ENCODE measurements at regions not wholly inside any gene's neighbourhood (a gene's known extent, or its start where the extent isn't known, plus 50 kb on each side); places are given as distances from the start of the nearest gene placed in this dataset.

- H3K36me3 ChIP-seq (ENCODE audit: insufficient read depth) = no peaks in the 10 kb centered on the region
- no peaks in the 10 kb centered on the region for H3K4me1 ChIP-seq (ENCODE audit: low read depth, poor library complexity, severe bottlenecking)
- H3K79me2 ChIP-seq (ENCODE audit: insufficient read depth, low read depth) = no peaks in the 10 kb centered on the region
- no peaks in the 10 kb centered on the region for H4K20me1 ChIP-seq (ENCODE audit: insufficient read depth)
- no peaks in the 10 kb centered on the region for H3K27me3 ChIP-seq (ENCODE audit: insufficient read depth, low read depth)
- H3K27ac ChIP-seq = no peak overlapping the region
- H2AFZ ChIP-seq (ENCODE audit: low read depth) = no peak overlapping the region
- no peak overlapping the region for H3K4me2 ChIP-seq
- H3K9ac ChIP-seq = no peak overlapping the region
- no peak overlapping the region for H3K4me3 ChIP-seq (IDR thresholded peaks at IDR 0.05; ENCODE audit: insufficient read depth, low read depth, low read length)
- TF ChIP-seq CTCF (conservative IDR thresholded peaks at IDR 0.05; ENCODE audit: low read depth, low read length) = no peak
These were observed 100.2 kb upstream of the ID2 start for GRCh38 chr2:8581601-8582041.

GRCh38 chr2:8582191-8582590 lies 99.7 kb upstream of the ID2 start:
- no peaks in the 10 kb centered on the region for H3K4me1 ChIP-seq (ENCODE audit: low read depth, poor library complexity, severe bottlenecking)
- H3K79me2 ChIP-seq (ENCODE audit: insufficient read depth, low read depth) = no peaks in the 10 kb centered on the region
- no peak for TF ChIP-seq CTCF (conservative IDR thresholded peaks at IDR 0.05; ENCODE audit: low read depth, low read length)
- H3K36me3 ChIP-seq (ENCODE audit: insufficient read depth) = no peaks in the 10 kb centered on the region
- H3K27me3 ChIP-seq (ENCODE audit: insufficient read depth, low read depth) = no peaks in the 10 kb centered on the region
- H2AFZ ChIP-seq (ENCODE audit: low read depth) = no peak overlapping the region
- H3K27ac ChIP-seq = no peak overlapping the region
- H3K4me2 ChIP-seq = no peak overlapping the region
- no peak overlapping the region for H3K4me3 ChIP-seq (IDR thresholded peaks at IDR 0.05; ENCODE audit: insufficient read depth, low read depth, low read length)
- H4K20me1 ChIP-seq (ENCODE audit: insufficient read depth) = no peaks in the 10 kb centered on the region
- H3K9ac ChIP-seq = no peak overlapping the region

GRCh38 chr2:8582651-8583399 lies 99.0 kb upstream of the ID2 start:
- H3K4me1 ChIP-seq (ENCODE audit: low read depth, poor library complexity, severe bottlenecking) = no peaks in the 10 kb centered on the region
- no peak overlapping the region for H3K9ac ChIP-seq
- no peaks in the 10 kb centered on the region for H4K20me1 ChIP-seq (ENCODE audit: insufficient read depth)
- no peak overlapping the region for H3K4me3 ChIP-seq (IDR thresholded peaks at IDR 0.05; ENCODE audit: insufficient read depth, low read depth, low read length)
- H3K79me2 ChIP-seq (ENCODE audit: insufficient read depth, low read depth) = no peaks in the 10 kb centered on the region
- no peaks in the 10 kb centered on the region for H3K36me3 ChIP-seq (ENCODE audit: insufficient read depth)
- no peak overlapping the region for H3K27ac ChIP-seq
- TF ChIP-seq CTCF (conservative IDR thresholded peaks at IDR 0.05; ENCODE audit: low read depth, low read length) = no peak
- no peaks in the 10 kb centered on the region for H3K27me3 ChIP-seq (ENCODE audit: insufficient read depth, low read depth)
- no peak overlapping the region for H2AFZ ChIP-seq (ENCODE audit: low read depth)
- H3K4me2 ChIP-seq = no peak overlapping the region

- Histone ChIP-seq H3K27me3 (ENCODE audit: insufficient read depth, low read depth) (no peaks in the 10 kb centered on the region), H2AFZ (ENCODE audit: low read depth) (no peak overlapping the region), H3K79me2 (ENCODE audit: insufficient read depth, low read depth) (no peaks in the 10 kb centered on the region), H3K4me1 (ENCODE audit: low read depth, poor library complexity, severe bottlenecking) (no peaks in the 10 kb centered on the region), H3K4me3 (IDR thresholded peaks at IDR 0.05; ENCODE audit: insufficient read depth, low read depth, low read length) (no peak overlapping the region), H3K36me3 (ENCODE audit: insufficient read depth) (no peaks in the 10 kb centered on the region), H3K9ac (no peak overlapping the region), H4K20me1 (ENCODE audit: insufficient read depth) (no peaks in the 10 kb centered on the region), H3K27ac (no peak overlapping the region), H3K4me2 (no peak overlapping the region)
- no peak for TF ChIP-seq CTCF (conservative IDR thresholded peaks at IDR 0.05; ENCODE audit: low read depth, low read length)
These were observed 98.3 kb upstream of the ID2 start for GRCh38 chr2:8583400-8584173.

All from KMS-11 (cell line).